ENCODE measurements at regions not wholly inside any gene's neighbourhood (a gene's known extent, or its start where the extent isn't known, plus 50 kb on each side); places are given as distances from the start of the nearest gene placed in this dataset.
"Not testable (repeated sequence)": the region's sequence is repeated elsewhere in the genome, so short reads cannot be mapped to it uniquely, and the experiment has no call there.

DNA sequence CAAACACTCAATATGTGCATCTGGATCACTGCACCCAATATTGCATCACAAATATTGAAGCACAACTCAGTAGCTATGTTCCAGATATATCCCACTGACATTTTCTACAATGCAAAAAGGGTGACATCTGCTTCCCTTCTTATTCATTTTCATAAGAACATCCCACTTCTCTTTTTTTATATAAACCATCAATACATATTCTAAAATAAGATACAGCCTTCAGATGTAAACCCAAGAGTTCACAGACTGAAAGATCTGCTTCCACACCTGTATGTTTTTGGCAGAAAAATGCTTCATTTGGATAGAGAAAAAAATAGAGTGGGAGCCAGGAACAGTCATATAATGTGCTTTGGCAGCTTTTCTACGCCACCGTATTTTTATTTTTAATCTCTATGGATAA is 815.6 kb upstream of the ADGRL3 start:
- DNase-seq = no peak

GRCh38 chr4:60389633-60390032 is 810.5 kb upstream of the ADGRL3 start:
- DNase-seq = no peak

GRCh38 chr4:60396341-60397049 is 803.6 kb upstream of the ADGRL3 start:
- DNase-seq = no peak

DNA sequence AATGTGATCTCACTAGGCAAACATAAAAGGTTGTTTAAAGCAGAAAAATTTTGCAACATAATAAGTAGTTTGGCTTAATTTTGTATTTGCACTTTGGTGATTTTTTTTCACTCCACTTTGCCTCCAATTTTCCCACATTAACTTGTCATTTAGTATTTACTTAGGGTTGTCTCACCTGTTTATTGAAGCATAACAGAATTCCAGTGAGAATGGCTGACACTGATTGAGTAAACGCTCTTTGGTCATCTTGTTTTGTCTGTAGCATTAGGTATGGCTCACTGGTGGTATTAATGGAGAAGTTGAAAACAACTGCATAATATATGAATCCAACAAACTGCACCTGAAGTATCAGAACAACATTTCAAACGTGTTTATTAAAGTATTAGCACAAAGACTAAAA is 799.5 kb upstream of the ADGRL3 start:
- no peak for DNase-seq

- no peak for DNase-seq
Observed at GRCh38 chr4:60404027-60404426, 796.1 kb upstream of the ADGRL3 start.

DNA sequence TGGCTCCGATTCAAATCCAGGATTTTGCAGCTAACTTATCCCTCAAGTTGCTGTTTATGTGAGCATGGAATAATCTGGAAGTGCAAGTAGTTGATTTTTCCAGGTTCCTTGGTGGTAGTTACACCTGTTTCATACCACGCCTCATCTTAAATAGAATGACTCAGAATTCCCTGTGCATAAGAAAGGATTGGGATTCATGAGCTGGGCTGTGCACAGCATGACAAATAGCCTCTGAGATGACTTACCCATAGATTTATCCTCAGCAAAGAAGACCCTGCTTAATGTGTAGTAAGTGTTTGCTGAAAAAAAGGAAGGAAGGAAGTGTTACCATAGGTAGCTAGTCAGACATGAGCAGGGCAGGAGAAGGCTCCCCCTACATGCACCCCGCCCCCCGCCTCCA is 777.7 kb upstream of the ADGRL3 start:
- DNase-seq = no peak

DNA sequence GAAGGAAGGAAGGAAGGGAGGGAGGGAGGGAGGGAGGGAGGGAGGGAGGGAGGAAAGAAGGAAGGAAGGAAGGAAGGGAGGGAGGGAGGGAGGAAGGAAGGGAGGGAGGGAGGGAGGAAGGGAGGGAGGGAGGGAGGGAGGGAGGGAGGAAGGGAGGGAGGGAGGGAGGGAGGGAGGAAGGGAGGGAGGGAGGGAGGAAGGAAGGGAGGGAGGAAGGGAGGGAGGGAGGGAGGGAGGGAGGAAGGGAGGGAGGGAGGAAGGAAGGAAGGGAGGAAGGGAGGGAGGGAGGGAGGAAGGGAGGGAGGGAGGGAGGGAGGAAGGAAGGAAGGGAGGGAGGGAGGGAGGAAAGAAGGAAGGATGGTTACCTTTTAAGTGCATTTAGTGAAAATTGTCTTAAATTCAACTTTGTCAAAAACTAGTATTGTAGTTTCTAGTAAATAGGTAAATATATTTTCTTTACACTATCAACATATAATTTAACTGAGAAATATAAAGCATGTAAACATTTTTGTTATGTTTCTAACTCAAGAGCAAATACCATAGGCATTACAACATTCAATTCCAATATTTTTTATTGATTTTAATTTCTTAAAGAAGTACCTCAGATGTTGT is 776.4 kb upstream of the ADGRL3 start:
- not testable (repeated sequence) for DNase-seq

DNA sequence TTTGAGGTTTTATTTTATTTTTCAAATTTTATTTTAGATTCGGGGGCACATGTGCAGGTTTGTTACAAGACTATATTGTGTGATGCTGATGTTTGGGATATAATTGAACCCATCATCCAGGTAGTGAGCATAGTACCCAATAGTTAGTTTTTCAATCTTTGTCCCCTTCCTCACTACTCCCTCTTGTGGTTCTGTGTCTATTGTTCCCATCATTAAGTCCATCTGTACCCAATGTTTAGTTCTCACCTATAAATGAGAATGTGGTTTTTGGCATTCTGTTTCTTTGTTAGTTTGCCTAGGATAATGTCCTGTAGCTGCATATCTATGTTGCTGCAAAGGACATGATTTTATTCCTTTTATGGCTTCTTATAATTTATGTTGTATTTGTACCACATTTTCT is 767.2 kb upstream of the ADGRL3 start:
- no peak for DNase-seq

GRCh38 chr4:60443068-60443467 is 757.1 kb upstream of the ADGRL3 start:
- no peak for DNase-seq

DNA sequence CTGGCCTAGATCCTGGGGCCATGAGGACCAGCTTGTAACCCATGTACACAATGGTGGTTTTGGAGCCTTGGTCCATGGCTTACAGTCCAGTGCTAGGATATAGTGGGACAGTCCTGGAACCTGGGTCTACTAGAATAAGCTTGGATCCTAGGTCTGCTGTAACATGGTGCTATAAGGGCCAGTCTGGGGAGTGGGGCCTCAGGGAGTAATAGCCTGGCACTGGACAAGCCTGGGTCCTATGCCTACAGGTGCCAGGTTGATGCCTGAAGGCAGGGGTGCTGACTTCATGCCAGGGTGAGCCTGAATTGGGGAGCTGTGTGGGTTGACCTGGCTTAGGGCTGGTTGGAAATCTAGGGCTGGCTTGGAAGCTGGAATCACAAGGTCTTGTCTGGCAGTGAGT is 756.3 kb upstream of the ADGRL3 start:
- DNase-seq = no peak

GRCh38 chr4:60450054-60450453 is 750.1 kb upstream of the ADGRL3 start:
- no peak for DNase-seq

DNA sequence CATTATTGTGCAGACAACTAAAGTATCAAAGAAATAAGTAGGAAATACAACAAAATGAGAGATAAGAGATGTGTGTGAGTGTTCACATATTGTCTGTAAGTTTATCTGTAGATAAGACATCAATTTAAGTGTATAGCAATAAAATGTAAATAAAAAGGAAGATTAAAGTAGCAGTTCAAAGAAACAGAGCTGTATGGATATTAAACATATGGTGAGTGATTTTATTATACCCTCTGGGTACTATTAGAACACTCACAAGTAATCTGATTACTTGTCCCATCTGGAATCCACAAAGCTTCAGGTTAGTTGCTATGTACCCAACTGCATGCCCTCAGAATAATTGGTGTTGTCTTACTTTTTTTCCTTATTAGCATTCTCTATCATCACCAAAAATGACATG is 747.9 kb upstream of the ADGRL3 start:
- no peak for DNase-seq

DNA sequence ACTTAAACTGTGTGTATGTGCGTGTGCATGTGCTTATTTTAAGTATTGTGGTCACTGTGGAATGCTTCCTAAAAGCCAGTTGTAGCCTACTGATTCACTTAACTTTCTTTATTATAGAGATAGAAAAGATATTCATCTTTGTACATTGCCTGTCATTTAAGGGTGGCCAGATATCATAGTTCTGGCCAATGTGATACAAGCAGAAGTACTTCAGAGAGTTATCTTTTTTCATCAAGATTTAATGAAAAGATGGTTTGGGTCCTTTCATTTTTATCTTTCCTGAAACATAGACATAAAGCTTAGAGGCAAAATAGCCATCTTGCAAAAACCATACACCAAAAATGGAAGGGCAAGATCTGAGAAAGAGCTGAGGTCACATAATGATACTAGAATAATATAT is 744.7 kb upstream of the ADGRL3 start:
- DNase-seq = no peak

- DNase-seq = no peak
Observed at GRCh38 chr4:60461551-60461950, 738.6 kb upstream of the ADGRL3 start.

- DNase-seq = peak; percentile 3
Observed at GRCh38 chr4:60463857-60464502, 736.1 kb upstream of the ADGRL3 start.

GRCh38 chr4:60482921-60483351 is 717.2 kb upstream of the ADGRL3 start:
- no peak for DNase-seq

- DNase-seq = no peak
Observed at GRCh38 chr4:60485276-60485675, 714.9 kb upstream of the ADGRL3 start.

DNA sequence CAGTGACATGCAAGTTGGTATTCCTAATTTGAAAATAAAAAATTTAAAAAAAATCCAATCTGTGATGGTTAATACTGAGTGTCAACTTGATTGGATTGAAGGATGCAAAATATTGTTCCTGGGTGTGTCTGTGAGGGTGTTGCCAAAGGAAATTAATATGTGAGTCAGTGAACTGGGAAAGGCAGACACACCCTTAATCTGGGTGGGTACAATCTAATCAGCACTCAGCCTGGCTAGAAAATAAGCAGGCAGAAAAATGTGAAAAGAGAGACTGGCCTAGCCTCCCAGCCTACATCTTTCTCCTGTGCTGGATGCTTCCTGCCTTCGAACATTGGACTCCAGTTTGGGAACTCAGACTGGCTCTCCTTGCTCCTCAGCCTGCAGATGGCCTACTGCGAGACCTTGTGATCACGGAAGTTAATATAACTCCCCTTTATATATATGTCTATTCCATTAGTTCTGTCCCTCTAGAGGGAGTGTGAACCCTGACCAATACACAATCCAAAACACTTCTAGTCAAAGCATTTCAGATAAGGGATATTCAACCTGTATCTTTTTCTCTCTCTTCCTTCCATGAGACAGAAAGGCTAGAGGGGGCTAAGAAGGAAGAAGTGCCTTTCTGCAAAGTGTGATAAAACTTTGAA is 712.9 kb upstream of the ADGRL3 start:
- DNase-seq = not testable (repeated sequence)

DNA sequence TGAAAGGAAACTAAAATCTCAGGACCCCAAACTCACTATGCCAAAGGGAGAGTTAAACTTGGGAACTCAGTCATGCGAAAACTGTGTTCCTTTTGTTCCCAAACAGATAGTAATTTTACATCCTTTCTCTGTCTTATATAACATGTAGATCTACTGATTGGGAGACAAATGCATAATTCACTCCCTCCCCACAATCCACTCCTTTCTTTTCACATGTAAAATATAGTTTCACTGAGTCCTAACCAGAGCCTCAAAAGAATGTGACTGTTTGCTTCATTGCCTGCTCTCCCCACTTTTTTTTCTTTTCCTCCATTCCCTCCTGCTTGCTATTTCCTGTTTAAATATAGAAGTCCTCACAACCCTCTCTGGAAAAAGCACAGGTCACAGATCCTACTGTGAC is 699.3 kb upstream of the ADGRL3 start:
- no peak for DNase-seq

DNA sequence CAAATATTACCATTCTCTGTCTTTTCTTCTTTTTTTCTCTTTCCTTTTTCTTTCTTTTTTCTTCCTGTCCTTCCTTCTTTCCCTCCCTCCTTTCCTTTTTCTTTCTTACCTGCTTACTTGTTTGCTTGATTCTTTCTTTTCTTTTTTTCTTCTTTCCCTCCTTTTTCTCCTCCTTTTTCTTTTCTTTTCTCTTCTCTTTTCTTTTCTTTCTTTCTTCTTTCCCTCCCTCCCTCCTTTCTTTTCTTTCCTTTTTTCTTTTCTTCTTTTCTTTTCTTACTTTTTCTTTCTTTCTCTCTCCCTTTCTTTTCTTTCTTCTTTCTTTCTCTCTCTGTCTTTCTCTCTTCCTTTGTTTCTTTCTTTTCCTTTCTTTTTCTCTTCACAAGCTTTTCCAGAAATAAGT is 697.4 kb upstream of the ADGRL3 start:
- DNase-seq = no peak

DNA sequence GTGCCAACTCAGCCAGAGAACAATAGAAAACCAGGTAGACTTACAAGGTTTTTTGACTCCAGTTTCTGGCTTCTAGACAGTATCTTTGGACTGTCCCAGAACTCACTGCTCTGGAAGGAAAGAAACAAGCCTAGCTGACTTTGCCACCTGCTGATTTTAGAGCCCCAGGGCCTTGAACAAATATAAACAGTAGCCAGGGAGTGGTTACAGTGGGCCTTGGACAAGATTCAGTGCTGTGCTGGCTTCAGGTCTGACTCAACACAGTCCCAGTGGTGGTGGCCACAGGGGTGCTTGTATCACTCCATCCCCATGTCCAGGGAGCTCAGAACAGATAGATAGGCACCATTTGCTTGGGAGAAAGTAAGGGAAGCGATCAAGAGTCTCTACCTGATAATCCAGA is 694.1 kb upstream of the ADGRL3 start:
- no peak for DNase-seq

GRCh38 chr4:60522265-60522664 is 677.9 kb upstream of the ADGRL3 start:
- no peak for DNase-seq

- DNase-seq = no peak
Observed at GRCh38 chr4:60531776-60532379, 668.2 kb upstream of the ADGRL3 start.

DNA sequence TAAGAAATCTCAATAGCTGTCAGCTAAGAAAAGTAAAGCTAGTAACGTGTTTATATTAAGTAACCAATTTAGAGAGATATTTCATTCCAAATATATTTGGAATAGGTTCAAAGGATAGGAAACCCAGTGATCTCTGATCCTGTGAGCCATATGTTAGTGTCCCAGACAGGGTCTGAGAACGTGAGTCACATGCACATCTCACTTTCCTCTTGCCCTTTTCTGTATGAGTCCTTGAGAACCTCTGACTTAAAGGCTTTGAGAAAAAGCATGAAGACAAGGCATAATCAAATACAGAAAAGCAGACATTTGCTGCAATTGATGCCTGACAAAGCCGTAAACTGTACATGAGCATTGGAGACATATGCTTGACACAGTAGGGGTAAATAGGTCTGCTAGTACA is 655.1 kb upstream of the ADGRL3 start:
- no peak for DNase-seq

All from hematopoietic multipotent progenitor cell treated with erythropoietin and hydrocortisone succinate and interleukin-3 and kit ligand, for 8 days (in vitro differentiated cells).